Mesodermal cell (in vitro differentiated cells): ENCODE measurements at regions not wholly inside any gene's neighbourhood (a gene's known extent, or its start where the extent isn't known, plus 50 kb on each side); places are given as distances from the start of the nearest gene placed in this dataset.

Experiments
- H3K27ac ChIP-seq: 2 replicates; pipeline ENCODE4 v1.7.0; 2013; ENCODE audit warnings: mild to moderate bottlenecking, low read depth, low read length, moderate library complexity; ENCODE audit not compliant: severe bottlenecking
- H3K36me3 ChIP-seq: 2 replicates; pipeline ENCODE4 v1.7.1; 2013; ENCODE audit warnings: mild to moderate bottlenecking, low read length, moderate library complexity; ENCODE audit not compliant: control insufficient read depth, insufficient read depth
- H3K4me1 ChIP-seq: one replicate; pipeline ENCODE4 v1.7.1; 2013; ENCODE audit warnings: mild to moderate bottlenecking, low read length; ENCODE audit not compliant: insufficient read depth, control insufficient read depth, poor library complexity, severe bottlenecking
- H3K4me3 ChIP-seq: 2 replicates; pipeline ENCODE4 v1.7.0; 2013; ENCODE audit warnings: low read length, control low read depth, mild to moderate bottlenecking; ENCODE audit not compliant: insufficient read depth, poor library complexity, severe bottlenecking; ENCODE audit errors: extremely low read depth
- H3K9me3 ChIP-seq: 2 replicates; pipeline ENCODE4 v1.7.1; 2013; ENCODE audit warnings: mild to moderate bottlenecking, low read length, moderate library complexity; ENCODE audit not compliant: control insufficient read depth
- WGBS, 2 experiments: methylation state at CpG; one replicate each; pipeline ENCODE4 v1.1.5; 2013; ENCODE audit warnings: missing lambda C conversion rate in 2 of 2; ENCODE audit not compliant: insufficient coverage in 2 of 2; 5-methylcytosine and 5-hydroxymethylcytosine counted together

- no peaks in the 10 kb centered on the region for H3K36me3 ChIP-seq
- H3K9me3 ChIP-seq, result no peaks in the 10 kb centered on the region
- peaks cover 6% of the 10 kb centered on the region for H3K4me1 ChIP-seq
- no peak overlapping the region for H3K27ac ChIP-seq
- 100% methylated on average over 1 of the region's 2 CpGs; no CpG with 5 or more reads in 1 of the 2 experiments for WGBS, 2 experiments
- H3K4me3 ChIP-seq, result no peak overlapping the region
These were observed 197.0 kb downstream of the STK31 start for GRCh38 chr7:23907012-23907411.

GRCh38 chr7:23909426-23909825, 199.4 kb downstream of the STK31 start:
- Histone ChIP-seq H3K9me3 (no peaks in the 10 kb centered on the region), H3K4me1 (peaks cover 6% of the 10 kb centered on the region), H3K4me3 (no peak overlapping the region), H3K27ac (no peak overlapping the region), H3K36me3 (no peaks in the 10 kb centered on the region)
- WGBS, 2 experiments, result 92 to 93% methylated on average over 1 of the region's 1 CpG

- Histone ChIP-seq H3K36me3 (no peaks in the 10 kb centered on the region), H3K27ac (no peak overlapping the region), H3K9me3 (no peaks in the 10 kb centered on the region), H3K4me1 (peaks cover 2% of the 10 kb centered on the region), H3K4me3 (no peak overlapping the region)
- 83 to 100% methylated on average over 2 of the region's 2 CpGs for WGBS, 2 experiments
These were observed 202.0 kb downstream of the STK31 start for GRCh38 chr7:23912065-23912464.

GRCh38 chr7:23913016-23913415, 203.0 kb downstream of the STK31 start:
- 75% methylated on average over 2 of the region's 2 CpGs; no CpG with 5 or more reads in 1 of the 2 experiments for WGBS, 2 experiments
- H3K4me3 ChIP-seq, result no peak overlapping the region
- H3K9me3 ChIP-seq, result no peaks in the 10 kb centered on the region
- no peaks in the 10 kb centered on the region for H3K36me3 ChIP-seq
- no peaks in the 10 kb centered on the region for H3K4me1 ChIP-seq
- no peak overlapping the region for H3K27ac ChIP-seq

- Histone ChIP-seq H3K36me3 (no peaks in the 10 kb centered on the region), H3K4me3 (no peak overlapping the region), H3K4me1 (no peaks in the 10 kb centered on the region), H3K9me3 (no peaks in the 10 kb centered on the region), H3K27ac (no peak overlapping the region)
- 87 to 94% methylated on average over 5 of the region's 5 CpGs for WGBS, 2 experiments
These were observed 205.2 kb downstream of the STK31 start for GRCh38 chr7:23915236-23915635.

GRCh38 chr7:23918286-23918685, 208.3 kb downstream of the STK31 start:
- no peaks in the 10 kb centered on the region for H3K36me3 ChIP-seq
- H3K27ac ChIP-seq, result no peak overlapping the region

GRCh38 chr7:23918856-23919255, 208.8 kb downstream of the STK31 start:
- H3K36me3 ChIP-seq, result no peaks in the 10 kb centered on the region
- peak overlapping the region; percentile 71 for H3K27ac ChIP-seq
- H3K4me1 ChIP-seq, result no peaks in the 10 kb centered on the region
- H3K9me3 ChIP-seq, result no peaks in the 10 kb centered on the region
- H3K4me3 ChIP-seq, result no peak overlapping the region

More at GRCh38 chr7:23918286-23918685, 208.3 kb downstream of the STK31 start:
- Histone ChIP-seq H3K4me3 (no peak overlapping the region), H3K9me3 (no peaks in the 10 kb centered on the region), H3K4me1 (no peaks in the 10 kb centered on the region)

GRCh38 chr7:23925088-23925487, 215.1 kb downstream of the STK31 start:
- WGBS, 2 experiments, result 89 to 90% methylated on average over 2 to 5 of the region's 5 CpGs
- H3K9me3 ChIP-seq, result no peaks in the 10 kb centered on the region
- H3K36me3 ChIP-seq, result no peaks in the 10 kb centered on the region
- no peak overlapping the region for H3K4me3 ChIP-seq
- no peaks in the 10 kb centered on the region for H3K4me1 ChIP-seq
- H3K27ac ChIP-seq, result no peak overlapping the region

GRCh38 chr7:23927709-23928417, 217.8 kb downstream of the STK31 start:
- no peaks in the 10 kb centered on the region for H3K36me3 ChIP-seq
- no peak overlapping the region for H3K27ac ChIP-seq
- H3K4me1 ChIP-seq, result no peaks in the 10 kb centered on the region
- H3K9me3 ChIP-seq, result no peaks in the 10 kb centered on the region
- WGBS, 2 experiments, result 93% methylated on average over 3 of the region's 5 CpGs; no CpG with 5 or more reads in 1 of the 2 experiments
- H3K4me3 ChIP-seq, result no peak overlapping the region

GRCh38 chr7:23928418-23928775, 218.4 kb downstream of the STK31 start:
- Histone ChIP-seq H3K36me3 (no peaks in the 10 kb centered on the region), H3K4me1 (no peaks in the 10 kb centered on the region), H3K9me3 (no peaks in the 10 kb centered on the region), H3K27ac (no peak overlapping the region), H3K4me3 (no peak overlapping the region)
- 63 to 69% methylated on average over 2 of the region's 3 CpGs for WGBS, 2 experiments

- Histone ChIP-seq H3K4me3 (no peak overlapping the region), H3K27ac (no peak overlapping the region), H3K9me3 (no peaks in the 10 kb centered on the region), H3K36me3 (no peaks in the 10 kb centered on the region), H3K4me1 (no peaks in the 10 kb centered on the region)
- WGBS, 2 experiments, result no CpG with 5 or more reads among the region's 1 CpG
These were observed 220.3 kb downstream of the STK31 start for GRCh38 chr7:23930312-23930711.
